Stomach (tissue), 8 donors: ENCODE measurements at regions not wholly inside any gene's neighbourhood (a gene's known extent, or its start where the extent isn't known, plus 50 kb on each side); places are given as distances from the start of the nearest gene placed in this dataset.
A peak's percentile ranks its signal among the peaks of the same experiment; 100 is the strongest.

ENCODE experiments used
- DNase-seq, 2 donors: peaks; one replicate each; pipeline versions ENCODE4 v3.0.0 to v3.0.0-alpha.2; 2013 to 2019
- H3K27ac ChIP-seq, 5 donors: fragments of 200-600 bp in 4 of 5; sonication (generic) in 4 of 5; one replicate each; pipeline ENCODE4 v1.5.1; 2013 to 2019; ENCODE audit warnings: mild to moderate bottlenecking in 1 of 5, moderate library complexity in 1 of 5
- H3K27me3 ChIP-seq, 3 donors: fragments of 200-600 bp; sonication (generic); one replicate each; pipeline ENCODE4 v1.5.1; 2017 to 2019; ENCODE audit warnings: mixed run types in 1 of 3
- H3K36me3 ChIP-seq, 4 donors: fragments of 200-600 bp; sonication (generic); 1 replicate in 3 of 4; 2 replicates in 1 of 4; pipeline ENCODE4 v1.5.1; 2016 to 2019
- H3K4me1 ChIP-seq, 4 donors: fragments of 200-600 bp; sonication (generic); one replicate each; pipeline ENCODE4 v1.5.1; 2016 to 2019
- H3K4me3 ChIP-seq, 4 donors: fragments of 200-600 bp; sonication (generic) in 3 of 4; one replicate each; pipeline ENCODE4 v1.5.1; 2016 to 2019; ENCODE audit warnings: mild to moderate bottlenecking in 1 of 4
- H3K9me3 ChIP-seq, 4 donors: fragments of 200-600 bp; sonication (generic); one replicate each; pipeline ENCODE4 v1.5.1; 2016 to 2019
- EP300 ChIP-seq: sonication (generic); formaldehyde crosslinking; IDR thresholded peaks from one replicate; pipeline ENCODE4 v1.6.1; 2017; ENCODE audit warnings: antibody characterized with exemption
- POLR2A ChIP-seq, 4 donors: fragments of 450-650 bp; IDR thresholded peaks; one replicate each; pipeline ENCODE4 v1.6.1; 2016; ENCODE audit warnings: antibody characterized with exemption in 4 of 4, control low read depth in 2 of 4, mild to moderate bottlenecking in 1 of 4, moderate library complexity in 1 of 4
- POLR2AphosphoS5 ChIP-seq, 3 donors: sonication (generic); formaldehyde crosslinking; IDR thresholded peaks; one replicate each; pipeline ENCODE4 v1.6.1; 2016; ENCODE audit warnings: antibody characterized with exemption in 3 of 3
- WGBS, 5 donors: extraction: QIAGEN DNeasy Blood & Tissue Kit in 3 of 5; methylation state at CpG; one replicate each; pipeline versions ENCODE4 v1.1.5 to v1.1.7; 2013 to 2018; 5-methylcytosine and 5-hydroxymethylcytosine counted together
- intact Hi-C: fragments of 100-400 bp; cut with DNase I; formaldehyde crosslinking; loops from one replicate; pipeline ENCODE4 v1.15.1; 2023; ENCODE audit warnings: low total_unique reads
- TF ChIP-seq, protein P1 (sequence below), 7 experiments: fragments of 450-650 bp in 4 of 7; fragments of 200-600 bp in 3 of 7; sonication (generic) in 3 of 7; IDR thresholded peaks; one replicate each; pipeline ENCODE4 v1.5.1; 2016 to 2019; ENCODE audit warnings: antibody characterized with exemption in 7 of 7, control low read depth in 2 of 7, mild to moderate bottlenecking in 1 of 7
- donor health status: healthy with polysubstance abuse.
- donor health status: Bipolar disorder and iron deficiency.
- donor health status: healthy.

DNA sequence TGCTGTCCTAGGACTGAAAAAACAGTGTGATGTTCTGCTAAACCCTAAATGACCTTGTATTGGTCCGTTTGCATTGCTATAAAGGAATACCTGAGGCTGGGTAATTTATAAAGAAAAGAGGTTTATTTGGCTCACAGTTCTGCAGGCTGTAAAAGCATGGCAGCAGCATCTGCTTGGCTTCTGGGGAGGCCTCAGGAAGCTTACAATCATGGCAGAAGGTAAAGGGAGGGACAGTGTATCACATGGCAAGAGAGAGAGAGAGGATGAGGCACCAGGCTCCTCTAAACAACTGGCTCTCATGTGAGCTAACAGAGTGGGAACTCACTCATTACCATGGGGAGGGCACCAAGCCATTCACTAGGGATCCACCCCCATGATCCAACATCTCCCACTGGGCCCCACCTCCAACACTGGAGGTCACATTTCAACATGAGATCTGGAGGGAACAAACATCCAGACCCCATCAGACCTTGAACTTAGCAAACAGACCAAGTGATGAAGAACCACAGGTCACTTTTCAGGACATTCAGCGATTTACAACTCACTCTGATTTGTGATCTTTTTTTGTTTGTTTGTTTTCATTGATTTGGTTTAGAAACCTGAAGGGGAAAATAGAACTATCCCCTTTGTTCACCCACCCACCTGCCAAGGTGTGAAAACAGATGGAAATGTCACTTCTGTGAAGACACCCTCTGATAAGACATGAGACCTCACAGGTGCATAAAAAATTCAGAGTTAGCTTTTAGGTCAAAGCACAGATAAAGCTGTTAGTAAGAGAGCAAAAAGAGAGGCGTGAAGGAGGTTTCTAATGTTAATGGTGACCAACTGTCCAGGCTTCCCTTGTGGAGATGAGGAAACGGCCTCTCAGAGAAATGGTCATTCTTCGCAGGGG, 104.2 kb upstream of the RALGPS2 start:
- no peaks in the 10 kb centered on the region for H3K36me3 ChIP-seq
- H3K27ac ChIP-seq: no peak overlapping the region
- peaks cover 0 to 3% (median 0%) of the 10 kb centered on the region in 4 donors for H3K9me3 ChIP-seq
- H3K4me3 ChIP-seq: no peak overlapping the region
- no peak for TF ChIP-seq EP300
- no peak for TF ChIP-seq POLR2A (IDR thresholded peaks at IDR 0.05)
- WGBS, 5 donors: 76 to 89% (median 82%) methylated on average over 5 of the region's 5 CpGs
- no peak for DNase-seq
- no peaks in the 10 kb centered on the region for H3K27me3 ChIP-seq
- intact Hi-C loops: no loop called here
- H3K4me1 ChIP-seq: no peaks in the 10 kb centered on the region

DNA sequence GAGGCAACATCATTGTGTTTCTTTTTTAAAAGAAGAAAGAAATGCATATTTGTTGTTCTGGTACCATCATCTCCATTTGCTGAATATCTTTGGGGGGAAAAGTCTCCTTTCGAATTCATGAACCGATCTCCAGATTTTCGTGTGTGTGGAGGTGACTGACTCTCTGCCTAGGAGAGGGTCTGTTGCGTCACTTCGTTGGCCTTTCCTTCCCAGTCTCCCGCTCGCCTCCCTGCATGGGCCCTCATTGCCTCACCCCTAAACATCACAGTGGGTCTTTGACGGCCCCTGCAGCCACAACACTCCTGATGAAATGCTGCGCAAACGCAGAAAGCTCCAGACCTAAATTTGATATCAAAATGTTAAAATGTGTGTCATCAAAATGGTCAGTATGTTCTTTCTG, 103.2 kb upstream of the RALGPS2 start:
- no peak overlapping the region for H3K27ac ChIP-seq
- intact Hi-C loops: no loop called here
- WGBS, 5 donors: 91 to 95% (median 95%) methylated on average over 10 of the region's 10 CpGs
- TF ChIP-seq POLR2AphosphoS5 (IDR thresholded peaks at IDR 0.05): no peak
- no peak for TF ChIP-seq POLR2A (IDR thresholded peaks at IDR 0.05)
- TF ChIP-seq, protein P1, sequence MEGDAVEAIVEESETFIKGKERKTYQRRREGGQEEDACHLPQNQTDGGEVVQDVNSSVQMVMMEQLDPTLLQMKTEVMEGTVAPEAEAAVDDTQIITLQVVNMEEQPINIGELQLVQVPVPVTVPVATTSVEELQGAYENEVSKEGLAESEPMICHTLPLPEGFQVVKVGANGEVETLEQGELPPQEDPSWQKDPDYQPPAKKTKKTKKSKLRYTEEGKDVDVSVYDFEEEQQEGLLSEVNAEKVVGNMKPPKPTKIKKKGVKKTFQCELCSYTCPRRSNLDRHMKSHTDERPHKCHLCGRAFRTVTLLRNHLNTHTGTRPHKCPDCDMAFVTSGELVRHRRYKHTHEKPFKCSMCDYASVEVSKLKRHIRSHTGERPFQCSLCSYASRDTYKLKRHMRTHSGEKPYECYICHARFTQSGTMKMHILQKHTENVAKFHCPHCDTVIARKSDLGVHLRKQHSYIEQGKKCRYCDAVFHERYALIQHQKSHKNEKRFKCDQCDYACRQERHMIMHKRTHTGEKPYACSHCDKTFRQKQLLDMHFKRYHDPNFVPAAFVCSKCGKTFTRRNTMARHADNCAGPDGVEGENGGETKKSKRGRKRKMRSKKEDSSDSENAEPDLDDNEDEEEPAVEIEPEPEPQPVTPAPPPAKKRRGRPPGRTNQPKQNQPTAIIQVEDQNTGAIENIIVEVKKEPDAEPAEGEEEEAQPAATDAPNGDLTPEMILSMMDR (IDR thresholded peaks at IDR 0.05): no peak
- no peak for TF ChIP-seq EP300
- no peaks in the 10 kb centered on the region for H3K36me3 ChIP-seq
- H3K4me1 ChIP-seq: no peaks in the 10 kb centered on the region
- H3K9me3 ChIP-seq: peaks cover 0 to 3% (median 0%) of the 10 kb centered on the region in 4 donors
- no peak for DNase-seq
- no peaks in the 10 kb centered on the region for H3K27me3 ChIP-seq
- H3K4me3 ChIP-seq: no peak overlapping the region

DNA sequence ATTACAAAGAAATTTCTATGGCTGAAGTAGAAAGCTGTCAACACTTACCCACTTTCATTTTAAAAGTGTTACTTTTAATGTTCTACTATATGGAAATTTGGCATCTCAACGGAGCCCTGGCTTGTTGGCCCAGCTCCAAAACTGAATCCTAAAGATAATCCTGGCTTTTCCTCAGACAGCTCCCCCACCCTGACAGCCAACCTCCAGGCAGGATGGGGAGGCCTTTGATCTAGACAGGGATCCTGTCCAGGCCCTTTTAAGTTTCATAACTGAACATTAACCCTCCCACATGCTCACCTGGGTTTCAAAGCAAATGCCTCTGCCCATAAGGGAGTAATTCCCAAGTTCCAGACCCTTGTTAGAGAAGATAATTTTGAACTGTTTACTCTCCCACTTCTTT, 99.3 kb upstream of the RALGPS2 start:
- no peaks in the 10 kb centered on the region for H3K27me3 ChIP-seq
- WGBS, 5 donors: 8 to 51% (median 24%) methylated on average over 1 of the region's 1 CpG

DNA sequence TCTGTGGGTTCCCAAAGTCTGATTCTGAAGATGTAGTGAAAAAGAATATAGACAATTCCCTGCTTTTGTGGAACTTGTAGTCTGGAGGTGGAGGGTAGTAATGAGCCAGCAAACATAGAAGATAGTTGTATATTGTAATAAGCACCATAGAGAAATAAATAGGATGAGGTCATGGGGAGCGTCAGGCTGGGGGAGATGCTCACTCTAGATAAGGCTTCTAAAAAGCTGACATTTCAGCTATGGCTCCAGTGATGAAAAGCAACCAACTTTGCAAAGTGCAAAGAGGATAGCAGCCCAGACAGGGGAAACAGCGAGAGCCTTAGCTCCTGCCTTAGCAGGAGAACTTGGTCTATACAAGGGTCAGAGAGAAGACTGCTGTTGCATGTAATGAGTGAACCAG, 98.0 kb upstream of the RALGPS2 start:
- Histone ChIP-seq H3K27ac (no peak overlapping the region), H3K9me3 (no peaks in the 10 kb centered on the region), H3K4me3 (no peak overlapping the region), H3K27me3 (no peaks in the 10 kb centered on the region), H3K4me1 (no peaks in the 10 kb centered on the region), H3K36me3 (no peaks in the 10 kb centered on the region)
- 78 to 90% (median 80%) methylated on average over 2 of the region's 2 CpGs for WGBS, 5 donors
- intact Hi-C loops: no loop called here
- no peak for DNase-seq
- TF ChIP-seq POLR2A (IDR thresholded peaks at IDR 0.05): no peak
- TF ChIP-seq, protein P1 (IDR thresholded peaks at IDR 0.05): no peak
- no peak for TF ChIP-seq EP300
- TF ChIP-seq POLR2AphosphoS5 (IDR thresholded peaks at IDR 0.05): no peak

More for the DNA sequence above, 99.3 kb upstream of the RALGPS2 start:
- Histone ChIP-seq H3K4me1 (no peaks in the 10 kb centered on the region), H3K36me3 (no peaks in the 10 kb centered on the region), H3K4me3 (no peak overlapping the region), H3K27ac (no peak overlapping the region), H3K9me3 (peaks cover 0 to under 1% (median 0%) of the 10 kb centered on the region in 4 donors)
- intact Hi-C loops: no loop called here
- DNase-seq: peak in 1 of 2 donors; percentile 48
- no peak for TF ChIP-seq POLR2A (IDR thresholded peaks at IDR 0.05)
- TF ChIP-seq, protein P1 (IDR thresholded peaks at IDR 0.05): no peak
- no peak for TF ChIP-seq POLR2AphosphoS5 (IDR thresholded peaks at IDR 0.05)
- TF ChIP-seq EP300: no peak
